ENCODE measurements at regions not wholly inside any gene's neighbourhood (a gene's known extent, or its start where the extent isn't known, plus 50 kb on each side); places are given as distances from the start of the nearest gene placed in this dataset.
A peak's percentile ranks its signal among the peaks of the same experiment; 100 is the strongest.
"Not testable (repeated sequence)": the region's sequence is repeated elsewhere in the genome, so short reads cannot be mapped to it uniquely, and the experiment has no call there.

DNA sequence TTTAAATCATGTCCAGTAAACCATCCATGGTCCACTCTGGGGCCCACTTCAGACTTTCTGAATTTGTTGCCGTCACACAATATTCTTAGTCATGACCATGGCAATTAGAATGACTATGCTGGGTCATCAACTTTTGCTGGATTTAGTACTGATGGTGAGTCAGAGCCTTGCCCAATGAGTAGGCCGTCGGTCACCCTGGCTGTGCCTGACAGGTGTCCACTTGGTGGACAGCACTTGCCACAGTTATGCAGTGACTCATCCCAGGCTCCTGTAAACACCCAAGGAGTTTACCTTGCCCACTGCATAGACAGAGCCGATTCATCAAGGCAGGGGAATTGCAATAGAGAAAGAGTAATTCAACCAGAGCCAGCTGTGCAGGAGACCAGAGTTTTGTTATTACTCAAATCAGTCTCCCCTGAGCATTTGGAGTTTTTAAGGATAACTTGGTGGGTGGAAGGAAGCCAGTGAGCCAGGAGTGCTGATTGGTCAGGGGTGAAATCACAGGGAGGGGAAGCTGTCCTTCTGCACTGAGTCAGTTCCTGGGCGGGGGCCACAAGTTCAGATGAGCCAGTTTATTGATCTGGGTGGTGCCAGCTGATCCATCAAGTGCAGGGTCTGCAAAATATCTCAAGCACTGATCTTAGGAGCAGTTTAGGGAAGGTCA is 333.8 kb downstream of the PTPRU start:
- DNase-seq (ENCODE audit: insufficient read length, low spot score) (peak; percentile 78), FAIRE-seq (peak; percentile 99)
- no peak for TF ChIP-seq POLR2A (IDR thresholded peaks at IDR 0.05; ENCODE audit: low read depth, low read length)

DNA sequence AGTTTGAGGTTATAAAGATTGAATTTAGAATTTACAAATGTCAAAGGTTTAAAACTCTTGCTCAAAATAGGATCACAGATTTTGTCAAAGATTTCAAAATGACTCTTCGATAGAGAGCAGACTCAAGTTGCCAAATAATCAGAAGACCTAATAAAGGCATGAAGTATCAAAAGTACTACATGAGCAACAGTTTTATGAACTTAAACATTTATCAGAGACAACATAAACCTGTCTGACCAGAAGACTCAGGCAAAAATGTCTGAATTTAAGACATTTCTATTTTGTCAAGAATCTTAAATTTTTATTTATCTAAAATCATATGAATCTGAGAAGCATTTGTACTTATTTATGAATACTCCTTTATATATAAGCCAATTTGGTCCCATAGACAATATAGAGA is 330.9 kb downstream of the PTPRU start:
- FAIRE-seq (no peak), DNase-seq (ENCODE audit: insufficient read length, low spot score) (no peak)
- no peak for TF ChIP-seq POLR2A (IDR thresholded peaks at IDR 0.05; ENCODE audit: low read depth, low read length)

GRCh38 chr1:29565490-29565889 is 329.2 kb downstream of the PTPRU start:
- no peak for TF ChIP-seq POLR2A (IDR thresholded peaks at IDR 0.05; ENCODE audit: low read depth, low read length)
- FAIRE-seq = no peak
- DNase-seq (ENCODE audit: insufficient read length, low spot score) = no peak

GRCh38 chr1:29563571-29563970 is 327.2 kb downstream of the PTPRU start:
- TF ChIP-seq POLR2A (IDR thresholded peaks at IDR 0.05; ENCODE audit: low read depth, low read length) = no peak
- FAIRE-seq (no peak), DNase-seq (ENCODE audit: insufficient read length, low spot score) (no peak)

GRCh38 chr1:29563092-29563491 is 326.8 kb downstream of the PTPRU start:
- no peak for TF ChIP-seq POLR2A (IDR thresholded peaks at IDR 0.05; ENCODE audit: low read depth, low read length)
- no peak for FAIRE-seq

DNA sequence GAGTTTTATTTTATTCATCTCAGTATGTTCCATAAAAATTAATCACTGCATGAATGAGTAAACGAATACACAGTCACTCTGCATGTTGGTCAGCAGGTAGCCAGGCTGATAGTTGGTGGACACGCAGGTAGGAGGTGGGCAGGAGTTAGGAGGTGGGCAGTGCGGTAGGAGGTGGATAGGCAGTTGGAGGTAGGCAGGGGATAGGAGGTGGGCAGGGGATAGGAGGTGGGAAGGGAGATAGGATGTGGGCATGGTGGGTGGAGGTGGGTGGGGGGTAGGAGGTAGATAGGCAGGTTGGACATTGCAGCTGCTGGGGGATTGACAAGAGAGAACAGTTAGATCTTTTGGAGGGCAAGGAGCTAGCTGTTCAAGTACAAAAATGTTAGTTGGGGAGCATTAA is 322.7 kb downstream of the PTPRU start:
- no peak for TF ChIP-seq POLR2A (IDR thresholded peaks at IDR 0.05; ENCODE audit: low read depth, low read length)
- FAIRE-seq = no peak
- DNase-seq (ENCODE audit: insufficient read length, low spot score) = no peak

More at GRCh38 chr1:29563092-29563491, 326.8 kb downstream of the PTPRU start:
- DNase-seq (ENCODE audit: insufficient read length, low spot score) = no peak

DNA sequence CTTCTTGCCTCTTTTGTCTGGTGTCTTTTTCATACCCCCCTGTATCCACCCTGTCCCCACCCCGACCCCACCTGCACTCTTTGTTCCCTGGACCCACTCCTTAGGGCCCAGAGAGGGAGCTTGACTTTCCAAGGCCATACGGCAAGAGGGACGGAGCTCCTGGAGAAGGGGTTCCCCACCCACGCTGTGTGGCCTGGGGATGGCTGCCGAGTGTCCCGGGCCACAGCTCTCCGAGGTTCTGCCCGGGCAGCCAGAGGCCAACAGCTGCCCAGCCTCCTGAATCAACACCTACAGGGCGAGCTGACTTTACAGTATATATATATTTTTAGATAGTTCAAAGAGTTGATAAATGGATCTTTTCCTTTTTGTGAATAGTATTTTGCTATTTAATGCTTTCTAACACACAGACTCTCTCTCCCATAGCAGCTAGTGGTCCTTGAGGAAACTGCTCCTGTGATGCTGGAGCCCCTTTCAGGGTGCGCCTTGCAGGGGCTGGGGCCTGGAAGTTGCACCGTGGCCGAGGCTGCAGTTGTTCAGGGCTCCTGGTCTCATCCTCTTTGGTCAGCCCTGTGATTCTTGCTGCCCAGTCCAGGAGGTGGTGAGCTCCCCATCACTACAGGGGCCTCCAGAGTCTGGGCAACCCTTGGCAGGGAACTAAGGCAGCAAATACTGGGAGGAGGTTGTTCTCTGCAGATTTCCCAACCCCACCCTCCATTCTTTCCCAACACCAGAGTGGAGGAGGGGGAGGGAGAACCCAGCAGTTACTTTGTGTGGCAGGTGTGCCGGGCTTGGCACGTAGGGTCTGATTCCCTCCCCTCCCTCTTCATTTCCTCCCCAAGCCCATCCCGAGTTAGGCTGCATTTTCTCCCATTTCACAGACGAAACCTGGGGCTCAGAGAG is 321.6 kb downstream of the PTPRU start:
- no peak for TF ChIP-seq POLR2A (IDR thresholded peaks at IDR 0.05; ENCODE audit: low read depth, low read length)
- FAIRE-seq = no peak

GRCh38 chr1:29557066-29557465 is 320.7 kb downstream of the PTPRU start:
- no peak for TF ChIP-seq POLR2A (IDR thresholded peaks at IDR 0.05; ENCODE audit: low read depth, low read length)

More for the DNA sequence above, 321.6 kb downstream of the PTPRU start:
- DNase-seq (ENCODE audit: insufficient read length, low spot score) = no peak

DNA sequence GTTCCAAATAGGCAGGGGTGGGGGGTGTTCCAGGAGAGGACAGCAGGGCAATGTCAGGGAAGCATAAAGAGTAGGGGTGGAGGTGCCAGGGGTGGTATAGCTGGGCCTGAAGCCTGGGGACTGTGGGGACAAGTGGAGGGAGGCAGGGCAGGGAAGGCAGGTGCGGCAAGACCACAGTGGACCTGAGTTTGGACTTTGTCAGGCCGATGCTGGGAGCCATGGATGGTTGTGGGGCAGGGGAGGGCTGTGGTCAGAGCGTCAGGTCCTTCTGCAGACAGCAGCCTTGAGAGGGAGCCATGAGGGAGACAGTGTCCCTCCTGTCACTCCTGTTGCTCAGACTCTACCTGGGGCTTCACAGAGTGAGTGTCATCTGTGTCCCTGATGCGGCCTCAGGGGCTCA is 320.3 kb downstream of the PTPRU start:
- DNase-seq (ENCODE audit: insufficient read length, low spot score) (no peak), FAIRE-seq (no peak)

More at GRCh38 chr1:29557066-29557465, 320.7 kb downstream of the PTPRU start:
- no peak for DNase-seq (ENCODE audit: insufficient read length, low spot score)
- no peak for FAIRE-seq

GRCh38 chr1:29555043-29555620 is 318.8 kb downstream of the PTPRU start:
- no peak for TF ChIP-seq POLR2A (IDR thresholded peaks at IDR 0.05; ENCODE audit: low read depth, low read length)
- FAIRE-seq (no peak), DNase-seq (ENCODE audit: insufficient read length, low spot score) (no peak)

More for the DNA sequence above, 320.3 kb downstream of the PTPRU start:
- TF ChIP-seq POLR2A (IDR thresholded peaks at IDR 0.05; ENCODE audit: low read depth, low read length) = no peak

DNA sequence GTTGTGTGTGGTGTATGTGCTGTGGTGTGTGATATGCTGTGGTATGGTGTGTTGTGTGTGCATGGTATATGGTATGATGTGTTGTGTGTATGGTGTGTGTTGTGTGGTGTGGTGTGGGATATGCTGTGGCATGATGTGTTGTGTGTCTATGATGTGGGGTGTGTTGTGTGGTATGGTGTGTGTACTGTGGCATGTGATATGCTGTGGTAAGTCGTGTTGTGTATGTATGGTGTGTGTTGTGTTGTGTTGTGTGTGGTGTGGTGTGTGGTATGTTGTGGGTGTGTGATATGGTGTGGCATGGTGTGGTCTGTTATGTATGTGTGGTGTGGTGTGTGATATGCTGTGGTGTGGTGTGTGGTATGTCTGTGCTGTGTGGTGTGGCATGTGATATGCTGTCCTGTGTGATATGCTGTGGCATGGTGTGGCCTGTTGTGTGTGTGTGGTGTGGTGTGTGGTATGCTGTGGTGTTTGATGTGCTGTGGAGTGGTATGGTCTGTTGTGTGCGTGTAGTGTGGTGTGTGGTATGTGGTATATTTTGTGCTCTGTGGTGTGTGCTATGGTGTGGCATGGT is 318.0 kb downstream of the PTPRU start:
- no peak for TF ChIP-seq POLR2A (IDR thresholded peaks at IDR 0.05; ENCODE audit: low read depth, low read length)
- FAIRE-seq (no peak), DNase-seq (ENCODE audit: insufficient read length, low spot score) (no peak)

- no peak for TF ChIP-seq POLR2A (IDR thresholded peaks at IDR 0.05; ENCODE audit: low read depth, low read length)
- DNase-seq (ENCODE audit: insufficient read length, low spot score) (no peak), FAIRE-seq (no peak)
Observed at GRCh38 chr1:29551123-29551936, 315.0 kb downstream of the PTPRU start.

- TF ChIP-seq POLR2A (IDR thresholded peaks at IDR 0.05; ENCODE audit: low read depth, low read length) = no peak
- DNase-seq (ENCODE audit: insufficient read length, low spot score) = no peak
Observed at GRCh38 chr1:29550119-29550841, 314.0 kb downstream of the PTPRU start.

DNA sequence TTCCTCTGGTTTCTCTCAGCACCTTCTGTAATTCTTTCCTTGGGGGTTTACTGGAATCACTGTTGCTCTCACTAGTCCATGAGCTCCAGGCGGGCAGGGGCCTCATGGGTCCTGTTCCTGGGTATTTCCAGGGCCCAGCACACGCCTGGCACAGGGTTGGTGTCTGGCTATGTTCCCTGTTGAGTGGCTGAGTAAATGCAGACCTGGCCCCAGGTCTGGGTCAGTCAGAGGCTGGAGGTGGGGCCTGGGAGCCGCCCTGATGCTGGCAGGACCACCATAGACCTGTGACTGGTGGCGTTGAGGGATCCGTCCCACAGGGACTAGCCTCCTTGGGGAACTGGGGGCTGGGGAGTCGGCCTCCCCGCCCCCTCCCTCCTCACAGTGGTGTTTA is 313.4 kb downstream of the PTPRU start:
- not testable (repeated sequence) for DNase-seq (ENCODE audit: insufficient read length, low spot score); FAIRE-seq

More at GRCh38 chr1:29550119-29550841, 314.0 kb downstream of the PTPRU start:
- FAIRE-seq = no peak

Data from H54 (cell line).